Liver (tissue), 8 donors: ENCODE measurements at regions not wholly inside any gene's neighbourhood (a gene's known extent, or its start where the extent isn't known, plus 50 kb on each side); places are given as distances from the start of the nearest gene placed in this dataset.

Experiments
- DNase-seq: peaks from one replicate; pipeline ENCODE4 v3.0.0-alpha.2; 2017; ENCODE audit warnings: low spot score
- H3K27ac ChIP-seq, 2 donors: one replicate each; pipeline ENCODE4 v1.7.0; 2013; ENCODE audit warnings: inconsistent platforms in 2 of 2, low read length in 2 of 2, control low read depth in 1 of 2, low read depth in 1 of 2, mild to moderate bottlenecking in 1 of 2
- H3K27me3 ChIP-seq, 4 donors: one replicate each; pipeline versions ENCODE4 v1.6.1 to v1.7.0; 2013; ENCODE audit warnings: low read length in 3 of 4, inconsistent platforms in 1 of 4, mild to moderate bottlenecking in 1 of 4, moderate library complexity in 1 of 4; ENCODE audit not compliant: control insufficient read depth in 4 of 4, insufficient read depth in 4 of 4
- H3K36me3 ChIP-seq, 4 donors: one replicate each; pipeline versions ENCODE4 v1.6.1 to v1.7.0; 2013; ENCODE audit warnings: low read length in 3 of 4, mild to moderate bottlenecking in 3 of 4, low read depth in 1 of 4, moderate library complexity in 1 of 4; ENCODE audit not compliant: control insufficient read depth in 4 of 4, insufficient read depth in 3 of 4
- H3K4me1 ChIP-seq, 4 donors: one replicate each; pipeline versions ENCODE4 v1.6.1 to v1.7.0; 2013; ENCODE audit warnings: low read length in 3 of 4, mild to moderate bottlenecking in 3 of 4, moderate library complexity in 1 of 4; ENCODE audit not compliant: control insufficient read depth in 4 of 4, insufficient read depth in 4 of 4
- H3K4me3 ChIP-seq, 3 donors: one replicate each; pipeline versions ENCODE4 v1.6.1 to v1.7.0; 2013; ENCODE audit warnings: low read length in 3 of 3, control low read depth in 1 of 3, low read depth in 1 of 3, mild to moderate bottlenecking in 1 of 3
- H3K9ac ChIP-seq, 2 donors: one replicate each; pipeline ENCODE4 v1.7.0; 2013; ENCODE audit warnings: low read length in 2 of 2, mild to moderate bottlenecking in 2 of 2, moderate library complexity in 2 of 2, control low read depth in 1 of 2, low read depth in 1 of 2
- H3K9me3 ChIP-seq, 4 donors: one replicate each; pipeline versions ENCODE4 v1.6.1 to v1.7.0; 2013; ENCODE audit warnings: low read length in 3 of 4; ENCODE audit not compliant: control insufficient read depth in 4 of 4
- CTCF ChIP-seq: fragments of 150-350 bp; IDR thresholded peaks from 2 replicates; pipeline ENCODE4 v1.5.1; 2017; ENCODE audit warnings: improper control_type of control experiment, low read depth, low read length; ENCODE audit not compliant: missing input control
- EGR1 ChIP-seq, 2 donors: IDR thresholded peaks; 2 replicates each; pipeline ENCODE4 v1.6.1; 2016 to 2018; ENCODE audit warnings: antibody characterized with exemption in 2 of 2, low read depth in 2 of 2
- FOXA2 ChIP-seq: IDR thresholded peaks from 2 replicates; pipeline ENCODE4 v1.6.1; 2016; ENCODE audit warnings: antibody characterized with exemption
- GABPA ChIP-seq, 2 donors: IDR thresholded peaks in 1 of 2; conservative IDR thresholded peaks in 1 of 2; 2 replicates each; pipeline ENCODE4 v1.6.1; 2016; ENCODE audit warnings: antibody characterized with exemption in 2 of 2, mild to moderate bottlenecking in 1 of 2, moderate library complexity in 1 of 2
- HNF4A ChIP-seq, 2 donors: conservative IDR thresholded peaks; 2 replicates each; pipeline ENCODE4 v1.6.1; 2016; ENCODE audit warnings: antibody characterized with exemption in 2 of 2, mild to moderate bottlenecking in 2 of 2
- HNF4G ChIP-seq: IDR thresholded peaks from 2 replicates; pipeline ENCODE4 v1.6.1; 2016; ENCODE audit warnings: antibody characterized with exemption
- JUND ChIP-seq, 2 donors: IDR thresholded peaks; 2 replicates each; pipeline ENCODE4 v1.6.1; 2016; ENCODE audit warnings: antibody characterized with exemption in 2 of 2
- RAD21 ChIP-seq, 2 donors: IDR thresholded peaks; 2 replicates each; pipeline ENCODE4 v1.6.1; 2016; ENCODE audit warnings: antibody characterized with exemption in 2 of 2, mild to moderate bottlenecking in 2 of 2
- RXRA ChIP-seq, 2 donors: IDR thresholded peaks; 2 replicates each; pipeline ENCODE4 v1.6.1; 2017 to 2018; ENCODE audit warnings: antibody characterized with exemption in 2 of 2, mild to moderate bottlenecking in 1 of 2
- SP1 ChIP-seq: IDR thresholded peaks from 2 replicates; pipeline ENCODE4 v1.6.1; 2018; ENCODE audit warnings: antibody characterized with exemption, mild to moderate bottlenecking
- TAF1 ChIP-seq: conservative IDR thresholded peaks from 2 replicates; pipeline ENCODE4 v1.6.1; 2016; ENCODE audit warnings: antibody characterized with exemption, mild to moderate bottlenecking
- YY1 ChIP-seq: IDR thresholded peaks from 2 replicates; pipeline ENCODE4 v1.6.1; 2016; ENCODE audit warnings: antibody characterized with exemption, mild to moderate bottlenecking
- WGBS: extraction: QIAGEN DNeasy Blood & Tissue Kit; methylation state at CpG from one replicate; pipeline ENCODE4 v1.1.7; 2013; 5-methylcytosine and 5-hydroxymethylcytosine counted together
- TF ChIP-seq, protein P1 (sequence below): IDR thresholded peaks from 2 replicates; pipeline ENCODE4 v1.6.1; 2016; ENCODE audit warnings: antibody characterized with exemption
- TF ChIP-seq, protein P2 (sequence below): IDR thresholded peaks from 2 replicates; pipeline ENCODE4 v1.6.1; 2016; ENCODE audit warnings: antibody characterized with exemption
- donor health status: healthy.
- donor health status: healthy.
- donor health status: healthy.
- donor health status: healthy.
- donor health status: healthy.

DNA sequence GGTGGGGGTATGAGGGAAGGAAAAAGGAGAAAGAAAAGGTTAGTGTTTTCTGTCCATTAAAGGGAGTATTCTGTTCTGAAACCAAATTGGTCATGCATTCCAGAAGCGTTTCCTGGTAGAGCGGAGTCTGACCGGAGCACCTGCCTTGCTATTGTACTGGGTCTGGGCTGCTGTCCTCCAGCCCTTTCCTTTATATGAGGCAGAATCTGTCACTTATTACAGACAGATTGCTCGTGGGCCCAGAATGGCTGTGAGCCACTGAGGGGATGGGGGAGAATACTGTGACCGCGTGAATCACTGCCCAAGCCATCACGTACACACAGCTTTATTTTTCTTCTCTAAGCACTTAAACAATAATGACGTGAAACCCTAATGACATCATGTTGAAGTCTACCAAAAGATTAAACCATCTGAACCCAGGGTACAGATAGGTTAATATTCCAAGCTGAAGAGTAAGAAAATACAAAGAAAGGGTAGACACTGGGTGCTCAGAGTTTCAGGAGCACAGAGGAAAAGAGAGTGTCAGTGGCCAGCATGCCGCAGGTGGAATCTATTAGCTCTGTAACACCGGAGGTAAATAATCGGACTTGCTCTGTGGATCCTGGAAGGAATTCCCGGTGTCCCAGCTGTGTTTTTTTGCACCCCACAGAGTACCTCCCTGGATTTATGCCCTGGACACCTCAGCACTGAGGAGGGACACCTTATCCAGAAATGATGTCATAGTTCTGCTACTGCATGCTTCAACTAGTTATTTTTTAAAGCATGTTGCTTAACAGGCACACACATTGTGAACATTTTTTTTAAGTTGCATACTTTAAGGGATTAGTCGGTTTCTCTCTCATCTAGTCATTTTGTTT is 573.3 kb downstream of the PKHD1 start:
- WGBS: 72% methylated on average over 13 of the region's 13 CpGs
- no peak overlapping the region for H3K27ac ChIP-seq
- H3K9ac ChIP-seq: no peak overlapping the region
- peaks cover 0 to 3% (median 0%) of the 10 kb centered on the region in 4 donors for H3K27me3 ChIP-seq
- TF ChIP-seq RAD21 (IDR thresholded peaks at IDR 0.05): no peak
- TF ChIP-seq, protein P1, sequence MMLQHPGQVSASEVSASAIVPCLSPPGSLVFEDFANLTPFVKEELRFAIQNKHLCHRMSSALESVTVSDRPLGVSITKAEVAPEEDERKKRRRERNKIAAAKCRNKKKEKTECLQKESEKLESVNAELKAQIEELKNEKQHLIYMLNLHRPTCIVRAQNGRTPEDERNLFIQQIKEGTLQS: no peak
- TF ChIP-seq FOXA2: no peak
- TF ChIP-seq GABPA (IDR thresholded peaks at IDR 0.05 in 1 of 2, conservative IDR thresholded peaks at IDR 0.05 in 1 of 2): no peak
- no peak for TF ChIP-seq YY1
- no peak for TF ChIP-seq TAF1
- TF ChIP-seq, protein P2, sequence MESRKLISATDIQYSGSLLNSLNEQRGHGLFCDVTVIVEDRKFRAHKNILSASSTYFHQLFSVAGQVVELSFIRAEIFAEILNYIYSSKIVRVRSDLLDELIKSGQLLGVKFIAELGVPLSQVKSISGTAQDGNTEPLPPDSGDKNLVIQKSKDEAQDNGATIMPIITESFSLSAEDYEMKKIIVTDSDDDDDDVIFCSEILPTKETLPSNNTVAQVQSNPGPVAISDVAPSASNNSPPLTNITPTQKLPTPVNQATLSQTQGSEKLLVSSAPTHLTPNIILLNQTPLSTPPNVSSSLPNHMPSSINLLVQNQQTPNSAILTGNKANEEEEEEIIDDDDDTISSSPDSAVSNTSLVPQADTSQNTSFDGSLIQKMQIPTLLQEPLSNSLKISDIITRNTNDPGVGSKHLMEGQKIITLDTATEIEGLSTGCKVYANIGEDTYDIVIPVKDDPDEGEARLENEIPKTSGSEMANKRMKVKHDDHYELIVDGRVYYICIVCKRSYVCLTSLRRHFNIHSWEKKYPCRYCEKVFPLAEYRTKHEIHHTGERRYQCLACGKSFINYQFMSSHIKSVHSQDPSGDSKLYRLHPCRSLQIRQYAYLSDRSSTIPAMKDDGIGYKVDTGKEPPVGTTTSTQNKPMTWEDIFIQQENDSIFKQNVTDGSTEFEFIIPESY: no peak
- TF ChIP-seq EGR1 (IDR thresholded peaks at IDR 0.05; ENCODE audit: low read depth in 2 of 2): no peak
- TF ChIP-seq CTCF: no peak
- TF ChIP-seq JUND (IDR thresholded peaks at IDR 0.05): no peak
- no peak for TF ChIP-seq SP1
- no peak for TF ChIP-seq RXRA (IDR thresholded peaks at IDR 0.05)
- TF ChIP-seq HNF4G: no peak
- no peak for TF ChIP-seq HNF4A (conservative IDR thresholded peaks at IDR 0.05)
- no peak for DNase-seq
- H3K4me1 ChIP-seq: no peaks in the 10 kb centered on the region
- no peak overlapping the region for H3K4me3 ChIP-seq
- peaks cover 0 to 6% (median 0%) of the 10 kb centered on the region in 4 donors for H3K9me3 ChIP-seq
- H3K36me3 ChIP-seq: no peaks in the 10 kb centered on the region

- 69% methylated on average over 1 of the region's 1 CpG for WGBS
- H3K36me3 ChIP-seq: no peaks in the 10 kb centered on the region
- peak; percentile 20 to 68 for TF ChIP-seq RAD21 (IDR thresholded peaks at IDR 0.05)
- no peak for TF ChIP-seq TAF1
- peak; percentile 21 for TF ChIP-seq CTCF
- TF ChIP-seq EGR1 (IDR thresholded peaks at IDR 0.05; ENCODE audit: low read depth in 2 of 2): no peak
These were observed 572.5 kb downstream of the PKHD1 start for GRCh38 chr6:51514748-51515402.

More at GRCh38 chr6:51514748-51515402, 572.5 kb downstream of the PKHD1 start:
- Histone ChIP-seq H3K9ac (no peak overlapping the region), H3K27me3 (peaks cover 0 to 3% (median 0%) of the 10 kb centered on the region in 4 donors), H3K27ac (no peak overlapping the region), H3K4me1 (no peaks in the 10 kb centered on the region), H3K9me3 (peaks cover 0 to 6% (median 0%) of the 10 kb centered on the region in 4 donors), H3K4me3 (no peak overlapping the region)
- DNase-seq: no peak
